CD4-positive, alpha-beta T cell treated with Interleukin-12 subunit alpha and Interleukin-12 subunit beta, for 1 hour (primary cell): ENCODE measurements at regions not wholly inside any gene's neighbourhood (a gene's known extent, or its start where the extent isn't known, plus 50 kb on each side); places are given as distances from the start of the nearest gene placed in this dataset.

Source experiments
- DNase-seq: peaks from one replicate; pipeline ENCODE4 v3.0.0-alpha.2; 2020

- no peak for DNase-seq
Observed at GRCh38 chr16:62224646-62225209, 188.5 kb upstream of the CDH8 start.

GRCh38 chr16:62216837-62217236 is 180.6 kb upstream of the CDH8 start:
- DNase-seq: no peak

GRCh38 chr16:62213763-62214162 is 177.5 kb upstream of the CDH8 start:
- no peak for DNase-seq

GRCh38 chr16:62208934-62209333 is 172.7 kb upstream of the CDH8 start:
- no peak for DNase-seq

- DNase-seq: no peak
Observed at GRCh38 chr16:62205459-62205858, 169.2 kb upstream of the CDH8 start.

GRCh38 chr16:62201911-62202310 is 165.7 kb upstream of the CDH8 start:
- no peak for DNase-seq

GRCh38 chr16:62194828-62195227 is 158.6 kb upstream of the CDH8 start:
- DNase-seq: no peak

GRCh38 chr16:62190426-62190825 is 154.2 kb upstream of the CDH8 start:
- no peak for DNase-seq

GRCh38 chr16:62177351-62178203 is 141.3 kb upstream of the CDH8 start:
- no peak for DNase-seq

GRCh38 chr16:62170642-62171041 is 134.4 kb upstream of the CDH8 start:
- DNase-seq: no peak

GRCh38 chr16:62167551-62167950 is 131.3 kb upstream of the CDH8 start:
- DNase-seq: no peak

GRCh38 chr16:62157544-62157943 is 121.3 kb upstream of the CDH8 start:
- no peak for DNase-seq

GRCh38 chr16:62156971-62157370 is 120.7 kb upstream of the CDH8 start:
- no peak for DNase-seq

- no peak for DNase-seq
Observed at GRCh38 chr16:62149631-62150030, 113.4 kb upstream of the CDH8 start.

GRCh38 chr16:62137996-62138395 is 101.8 kb upstream of the CDH8 start:
- no peak for DNase-seq

GRCh38 chr16:62135911-62136310 is 99.7 kb upstream of the CDH8 start:
- no peak for DNase-seq

- no peak for DNase-seq
Observed at GRCh38 chr16:62135446-62135845, 99.2 kb upstream of the CDH8 start.

GRCh38 chr16:62130101-62130500 is 93.9 kb upstream of the CDH8 start:
- no peak for DNase-seq

GRCh38 chr16:62105244-62105643 is 69.0 kb upstream of the CDH8 start:
- DNase-seq: no peak

- no peak for DNase-seq
Observed at GRCh38 chr16:62102588-62102987, 66.3 kb upstream of the CDH8 start.

GRCh38 chr16:62100651-62101050 is 64.4 kb upstream of the CDH8 start:
- no peak for DNase-seq

- no peak for DNase-seq
Observed at GRCh38 chr16:62089715-62090114, 53.5 kb upstream of the CDH8 start.

GRCh38 chr16:62088731-62089410 is 52.6 kb upstream of the CDH8 start:
- no peak for DNase-seq
